ENCODE measurements at regions not wholly inside any gene's neighbourhood (a gene's known extent, or its start where the extent isn't known, plus 50 kb on each side); places are given as distances from the start of the nearest gene placed in this dataset.
"Not testable (repeated sequence)": the region's sequence is repeated elsewhere in the genome, so short reads cannot be mapped to it uniquely, and the experiment has no call there.

DNA sequence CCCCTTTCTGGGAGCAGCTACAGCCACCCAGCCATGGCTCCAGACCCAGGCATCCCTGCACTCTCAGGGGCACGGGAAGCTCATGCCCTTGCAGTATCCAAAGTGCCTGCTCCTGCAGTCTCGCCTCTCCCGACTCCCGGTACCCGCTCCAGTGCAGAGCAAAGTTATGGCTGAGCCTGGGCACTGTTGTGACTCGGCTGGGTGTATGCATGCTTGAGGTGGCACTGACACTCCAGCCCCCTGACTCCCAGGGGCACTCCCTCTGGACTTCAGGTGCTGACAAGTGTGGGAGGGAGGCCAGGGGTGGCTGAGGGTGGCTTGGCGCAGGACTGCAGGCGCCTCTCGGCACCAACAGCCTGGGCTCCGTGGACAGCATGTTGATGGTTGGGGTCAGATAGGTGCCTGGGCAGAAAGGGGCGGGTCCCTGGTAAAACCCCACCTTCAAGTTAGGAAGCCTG lies 580.1 kb upstream of the ADGRL2 start:
- DNase-seq (ENCODE audit: low read depth in 2 of 2): no peak

DNA sequence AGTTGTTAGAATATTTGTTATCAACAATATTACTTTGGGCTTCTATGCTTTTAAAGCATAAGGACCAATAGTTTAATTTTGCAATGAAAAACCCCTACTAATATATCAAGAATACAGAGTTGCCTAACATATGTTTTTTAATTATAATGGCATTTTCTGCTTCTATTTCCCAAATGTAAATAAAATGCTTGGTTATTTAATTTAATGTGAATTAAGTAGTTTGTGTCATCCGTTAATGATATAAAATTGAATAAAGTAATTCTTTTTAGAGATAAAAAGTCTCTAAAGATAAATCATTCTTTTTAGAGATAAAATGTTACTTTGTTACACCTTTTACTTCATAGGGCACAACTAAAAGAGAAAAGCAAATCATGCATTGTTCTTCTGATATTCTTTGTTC lies 583.7 kb upstream of the ADGRL2 start:
- DNase-seq (ENCODE audit: low read depth in 2 of 2): no peak

DNA sequence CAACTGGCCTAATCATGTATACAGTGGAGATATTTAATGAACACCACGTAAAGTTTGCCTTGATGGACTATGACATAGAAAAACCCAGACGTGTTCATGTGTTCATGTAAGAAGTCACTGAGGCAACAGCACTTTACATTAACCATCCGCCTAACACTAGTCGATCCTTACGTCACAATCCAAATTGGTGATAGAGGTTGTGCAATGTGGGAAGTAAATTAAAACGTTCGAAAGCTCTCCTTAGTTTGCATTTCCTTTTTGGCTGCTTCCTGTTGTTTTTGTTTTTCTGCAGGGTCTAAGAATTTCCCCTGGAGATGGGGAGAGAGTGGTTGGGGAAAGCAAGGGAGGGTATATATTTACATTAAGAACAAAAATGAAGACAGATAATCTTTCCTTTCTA lies 587.5 kb upstream of the ADGRL2 start:
- DNase-seq (ENCODE audit: low read depth in 2 of 2): no peak

DNA sequence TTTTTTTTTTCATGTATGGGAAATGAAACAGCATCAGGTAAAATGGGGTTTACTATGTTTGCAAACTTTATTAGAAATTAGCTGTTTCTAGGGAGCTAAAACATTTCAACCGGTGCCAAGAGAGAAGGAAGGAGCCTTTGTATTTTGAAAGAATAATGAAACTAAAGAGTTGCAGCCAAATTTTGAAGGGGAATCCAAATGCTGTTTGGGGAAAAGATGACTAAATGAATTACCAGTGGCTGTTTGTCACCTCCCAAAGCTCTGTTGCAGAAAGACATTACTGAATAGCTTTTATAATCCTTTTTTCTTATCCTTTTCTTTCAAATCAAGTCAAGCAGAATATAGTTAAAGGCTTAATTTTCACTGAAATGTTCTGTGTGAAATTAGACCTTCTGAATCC lies 591.3 kb upstream of the ADGRL2 start:
- DNase-seq (ENCODE audit: low read depth in 2 of 2): no peak

DNA sequence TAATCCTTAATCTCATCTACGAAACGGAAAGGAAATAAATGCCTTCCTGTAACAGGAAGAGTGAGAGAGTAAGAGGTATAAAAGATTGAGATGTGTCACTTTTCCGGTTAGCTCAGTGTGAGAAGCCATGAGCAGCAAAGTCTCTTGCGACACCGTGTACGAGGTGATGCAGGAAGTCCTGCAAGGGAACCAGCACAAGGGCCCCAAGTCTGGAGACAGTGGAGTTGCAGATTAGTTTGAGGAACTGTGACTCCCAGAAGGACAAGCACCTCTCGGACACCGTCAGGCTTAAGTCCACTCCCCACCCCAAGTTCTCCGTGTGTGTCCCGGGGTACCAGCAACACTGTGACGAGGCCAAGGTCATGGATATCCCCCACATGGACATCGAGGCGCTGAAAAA lies 592.3 kb upstream of the ADGRL2 start:
- DNase-seq (ENCODE audit: low read depth in 2 of 2): no peak

DNA sequence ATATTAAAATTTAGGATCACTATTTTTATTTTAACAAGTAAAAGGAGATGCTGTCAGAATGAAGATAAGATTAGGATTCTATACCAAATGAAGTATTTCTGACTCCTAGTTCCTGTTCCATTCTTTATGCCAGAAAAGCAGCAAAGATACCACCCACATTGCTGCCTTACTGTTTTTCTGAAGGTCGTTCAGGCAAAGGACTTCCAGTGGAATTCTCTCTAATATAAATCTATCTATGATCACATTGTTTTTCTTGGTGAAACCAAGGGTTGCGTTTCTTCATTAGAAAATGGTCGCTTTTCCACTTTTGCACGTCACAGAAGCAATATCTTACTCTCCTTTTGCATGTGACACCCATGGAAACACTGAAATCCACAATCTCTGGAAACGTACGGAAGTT lies 594.8 kb upstream of the ADGRL2 start:
- DNase-seq (ENCODE audit: low read depth in 2 of 2): no peak

DNA sequence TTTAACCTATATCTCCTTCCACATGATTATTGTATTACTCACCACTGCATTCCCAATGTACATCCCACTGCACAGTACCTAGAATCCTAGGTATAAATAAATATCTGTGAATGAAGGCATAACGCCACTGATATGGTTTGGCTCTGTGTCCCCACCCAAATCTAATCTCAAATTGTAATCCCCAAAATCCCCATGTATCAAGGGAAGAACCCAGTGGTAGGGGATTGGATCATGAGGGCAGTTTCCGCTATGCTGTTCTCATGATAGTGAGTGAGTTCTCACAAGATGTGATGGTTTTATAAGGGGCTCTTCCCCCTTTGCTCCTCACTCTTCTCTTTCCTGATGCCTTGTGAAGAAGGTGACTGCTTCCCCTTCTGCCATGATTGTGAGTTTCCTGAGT lies 599.0 kb upstream of the ADGRL2 start:
- DNase-seq (ENCODE audit: low read depth in 2 of 2): no peak

DNA sequence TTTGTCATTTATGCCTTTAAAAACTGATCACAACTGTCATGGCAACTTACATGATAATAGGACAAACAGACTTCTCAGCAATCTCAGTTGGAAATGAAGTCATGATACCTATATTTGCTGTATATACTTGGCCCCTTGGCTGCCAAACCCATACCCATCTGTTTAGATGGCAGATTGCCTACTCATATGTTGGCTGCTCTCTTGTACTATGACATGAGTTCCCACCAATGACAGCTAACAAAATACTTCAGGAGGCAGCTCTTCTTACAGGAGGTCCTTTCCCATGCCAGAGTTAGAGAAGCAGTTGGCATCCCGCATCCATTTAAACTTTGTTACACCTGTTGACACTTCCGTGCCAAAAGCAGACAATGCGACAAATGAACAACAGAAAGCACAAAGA lies 603.1 kb upstream of the ADGRL2 start:
- no peak for DNase-seq (ENCODE audit: low read depth in 2 of 2)

DNA sequence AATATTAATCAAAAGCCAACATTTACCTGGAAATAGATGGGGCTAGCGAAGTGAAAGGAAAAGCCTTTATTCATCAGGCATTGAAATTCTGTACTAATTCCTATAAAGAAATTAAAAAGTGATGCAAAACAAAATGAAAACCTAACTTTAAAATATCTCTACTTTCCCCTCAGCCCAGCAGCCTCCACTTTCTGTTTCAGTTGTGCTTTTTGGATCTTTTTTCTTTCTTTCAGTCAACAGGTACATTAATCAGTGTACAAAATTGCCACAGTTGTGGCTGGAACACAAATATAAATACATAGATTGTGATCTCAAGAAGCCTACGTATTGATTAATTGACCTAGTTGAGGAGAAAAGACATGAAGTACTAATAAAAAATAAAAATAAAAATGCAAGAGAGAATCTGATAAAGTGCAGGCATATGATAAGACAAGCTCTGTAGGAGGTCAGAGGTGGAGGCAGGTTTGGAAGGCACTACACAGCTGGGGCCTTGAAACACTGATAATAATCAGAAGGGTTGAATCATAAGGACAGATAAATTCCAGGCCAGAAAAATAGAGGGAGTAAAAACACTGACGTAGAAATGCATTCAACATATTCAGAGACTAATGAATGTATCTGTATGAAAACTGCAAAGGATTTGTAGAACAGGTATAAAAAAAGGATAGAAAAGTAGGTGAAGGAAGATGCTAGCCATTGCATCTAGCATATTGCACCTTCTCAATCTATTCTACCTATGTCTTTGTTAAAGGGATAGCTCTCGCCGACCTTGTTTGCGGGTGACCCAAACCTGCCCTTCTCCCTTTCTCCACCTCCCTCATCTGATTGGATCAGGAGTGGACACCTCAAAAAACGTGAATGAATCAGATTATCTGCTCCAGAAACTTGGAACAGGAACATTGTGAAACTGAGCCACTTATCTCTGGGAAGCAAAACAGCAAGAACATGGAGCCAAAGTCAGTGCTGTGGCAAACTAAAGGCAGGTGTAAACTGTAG lies 607.8 kb upstream of the ADGRL2 start:
- no peak for DNase-seq (ENCODE audit: low read depth in 2 of 2)

DNA sequence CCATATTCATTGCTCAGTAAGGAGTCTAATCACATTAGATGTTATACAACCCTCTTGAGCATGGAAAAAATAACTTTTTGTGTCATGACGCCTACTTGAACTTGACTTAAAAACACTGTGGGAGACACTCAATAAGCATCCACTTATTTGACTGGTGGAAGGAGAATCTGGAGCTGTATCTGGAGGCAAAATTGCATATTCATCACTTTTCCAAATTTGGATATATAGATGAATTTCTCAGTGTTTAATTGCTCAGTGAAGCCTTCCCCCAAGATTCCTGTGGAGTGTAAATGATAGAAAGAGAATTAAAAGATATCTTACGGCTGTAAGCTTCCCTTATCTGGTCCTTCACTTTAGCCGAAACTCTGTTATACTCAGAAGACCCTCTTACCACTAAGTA lies 610.7 kb upstream of the ADGRL2 start:
- DNase-seq (ENCODE audit: low read depth in 2 of 2): no peak

DNA sequence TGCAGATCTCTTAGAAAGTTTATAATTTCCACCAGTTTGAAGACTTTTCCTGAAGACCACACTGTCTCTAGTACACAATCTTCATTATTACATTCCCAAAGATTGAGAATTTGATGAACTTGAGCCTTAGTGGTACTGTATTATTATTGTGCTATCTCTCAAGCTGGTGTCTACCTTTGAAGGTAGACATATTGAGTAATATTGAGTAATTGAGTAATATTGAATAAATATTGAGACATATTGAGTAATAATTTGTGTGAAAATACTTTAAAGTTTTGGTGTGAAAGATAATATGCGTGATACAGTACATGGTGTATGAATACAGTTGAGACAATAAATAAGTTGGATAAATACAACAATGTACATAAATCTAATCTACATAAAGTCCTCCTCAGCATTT lies 613.1 kb upstream of the ADGRL2 start:
- no peak for DNase-seq (ENCODE audit: low read depth in 2 of 2)

DNA sequence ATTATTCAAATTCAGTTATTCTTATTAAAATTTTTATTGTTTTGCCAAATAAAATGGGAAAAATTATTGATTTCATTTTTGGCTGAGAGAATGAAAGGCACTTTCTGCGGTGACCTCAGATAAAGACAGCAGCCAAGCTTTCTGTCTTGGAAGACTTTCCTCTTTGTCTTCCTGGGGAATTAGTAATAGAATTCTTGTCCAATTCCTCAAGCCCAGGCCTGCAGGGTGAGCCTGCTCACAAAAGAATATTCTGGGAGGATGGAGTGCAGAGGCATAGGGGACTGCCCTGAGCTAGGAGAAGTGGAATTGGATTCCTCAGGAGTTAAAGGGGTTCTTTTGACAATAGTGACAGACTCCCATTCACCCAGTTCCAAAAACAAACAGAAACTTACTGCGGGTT lies 614.5 kb upstream of the ADGRL2 start:
- DNase-seq (ENCODE audit: low read depth in 2 of 2): no peak

DNA sequence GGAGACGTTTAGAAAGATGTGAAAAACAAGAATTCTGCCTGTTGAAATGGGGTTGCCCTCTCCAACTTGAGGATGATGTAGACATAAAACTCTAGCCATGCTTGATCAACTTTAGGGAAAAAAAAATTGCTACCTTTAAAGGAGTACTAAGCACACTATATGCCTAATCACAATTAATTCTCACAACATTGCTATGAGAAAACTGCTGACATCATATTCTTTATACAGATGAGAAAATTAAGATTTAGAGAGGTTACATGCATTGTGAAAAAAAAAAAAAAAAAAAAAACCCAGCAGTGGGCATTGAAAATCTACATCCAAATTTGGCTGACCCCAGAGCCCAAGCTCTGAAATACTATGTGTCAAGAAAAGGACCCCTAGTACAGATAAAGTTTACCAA lies 617.2 kb upstream of the ADGRL2 start:
- no peak for DNase-seq (ENCODE audit: low read depth in 2 of 2)

DNA sequence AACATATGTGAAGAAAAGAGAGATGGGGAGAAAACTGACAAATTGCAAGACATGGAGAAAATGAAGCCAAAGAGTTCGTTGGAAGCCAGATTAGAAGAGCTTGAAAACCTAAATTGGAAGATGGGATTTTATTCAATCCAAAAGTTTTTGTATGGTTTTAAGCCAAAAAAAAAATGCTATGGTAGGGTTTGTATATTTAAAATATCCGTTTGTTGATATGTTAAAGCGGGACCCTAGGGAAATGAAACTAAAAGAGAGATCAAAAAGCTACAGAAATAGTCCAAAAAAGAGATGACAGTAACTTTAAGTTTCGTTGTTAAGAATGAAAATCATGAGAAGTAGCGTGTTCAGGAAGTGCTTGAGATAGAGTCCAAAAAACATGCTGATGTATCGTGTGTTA lies 617.7 kb upstream of the ADGRL2 start:
- no peak for DNase-seq (ENCODE audit: low read depth in 2 of 2)

DNA sequence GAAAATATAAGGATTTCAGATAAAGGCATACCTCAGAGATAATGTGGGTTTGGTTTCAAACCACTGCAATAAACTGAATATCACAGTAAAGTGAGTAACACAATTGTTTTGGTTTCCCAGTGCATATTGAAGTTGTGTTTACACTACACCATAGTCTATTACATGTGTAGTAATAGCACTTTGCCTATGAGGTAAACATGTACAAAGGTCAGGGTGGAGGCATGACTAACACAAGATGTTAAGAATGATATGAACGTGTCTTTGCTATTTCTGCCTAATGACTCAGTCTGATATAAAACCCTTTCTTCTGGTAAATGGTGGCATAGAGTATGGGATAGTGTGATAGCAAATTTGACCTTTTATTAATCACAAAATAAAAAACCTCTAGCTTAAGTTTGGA lies 621.5 kb upstream of the ADGRL2 start:
- no peak for DNase-seq (ENCODE audit: low read depth in 2 of 2)

DNA sequence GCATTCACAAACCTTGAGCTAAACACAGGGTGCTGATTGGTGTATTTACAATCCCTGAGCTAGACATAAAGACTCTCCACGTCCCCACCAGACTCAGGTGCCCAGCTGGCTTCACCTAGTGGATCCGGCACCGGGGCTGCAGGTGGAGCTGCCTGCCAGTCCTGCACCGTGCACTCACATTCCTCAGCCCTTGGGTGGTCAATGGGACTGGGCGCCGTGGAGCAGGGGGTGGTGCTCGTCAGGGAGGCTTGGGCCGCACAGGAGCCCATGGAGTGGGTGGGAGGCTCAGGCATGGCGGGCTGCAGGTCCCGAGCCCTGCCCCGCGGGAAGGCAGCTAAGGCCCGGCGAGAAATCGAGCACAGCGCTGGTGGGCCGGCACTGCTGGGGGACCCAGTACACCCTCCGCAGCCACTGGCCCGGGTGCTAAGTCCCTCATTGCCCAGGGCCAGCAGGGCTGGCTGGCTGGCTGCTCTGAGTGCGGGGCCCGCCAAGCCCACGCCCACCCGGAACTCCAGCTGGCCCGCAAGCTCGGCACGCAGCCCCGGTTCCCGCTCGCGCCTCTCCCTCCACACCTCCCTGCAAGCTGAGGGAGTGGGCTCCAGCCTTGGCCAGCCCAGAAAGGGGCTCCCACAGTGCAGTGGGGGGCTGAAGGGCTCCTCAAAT lies 622.2 kb upstream of the ADGRL2 start:
- DNase-seq (ENCODE audit: low read depth in 2 of 2): not testable (repeated sequence)

DNA sequence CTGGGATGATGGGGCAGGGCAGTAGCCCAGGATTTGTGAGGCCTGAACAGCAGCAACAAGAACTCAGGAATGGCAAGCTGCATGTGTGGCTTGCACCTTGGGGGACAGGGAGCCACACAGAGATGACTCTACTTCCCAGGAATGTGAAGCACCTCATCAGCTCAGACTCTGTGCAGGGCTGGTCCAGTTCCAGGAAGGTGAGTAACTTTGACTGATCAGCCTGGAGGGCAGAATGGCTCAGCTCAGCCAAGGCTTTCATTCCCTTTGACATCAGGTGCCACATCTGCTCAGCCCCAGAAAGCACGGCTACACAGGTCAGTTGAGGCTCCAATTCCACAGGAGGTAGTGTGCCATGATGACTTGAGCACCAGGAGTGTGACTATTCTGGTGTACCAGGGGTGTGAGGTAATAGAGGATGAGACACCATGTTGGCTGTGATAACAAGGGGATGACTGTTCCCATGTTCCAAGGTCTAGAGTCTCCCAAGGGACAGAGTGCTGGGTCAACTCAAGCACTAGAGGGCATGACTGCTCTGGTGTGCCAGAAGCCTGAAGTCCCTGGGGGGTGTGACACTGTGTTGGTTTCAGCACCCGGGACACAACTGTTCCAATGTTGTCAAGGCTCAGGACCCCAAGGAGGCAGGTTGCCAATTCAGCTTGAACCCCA lies 625.8 kb upstream of the ADGRL2 start:
- DNase-seq (ENCODE audit: low read depth in 2 of 2): no peak

DNA sequence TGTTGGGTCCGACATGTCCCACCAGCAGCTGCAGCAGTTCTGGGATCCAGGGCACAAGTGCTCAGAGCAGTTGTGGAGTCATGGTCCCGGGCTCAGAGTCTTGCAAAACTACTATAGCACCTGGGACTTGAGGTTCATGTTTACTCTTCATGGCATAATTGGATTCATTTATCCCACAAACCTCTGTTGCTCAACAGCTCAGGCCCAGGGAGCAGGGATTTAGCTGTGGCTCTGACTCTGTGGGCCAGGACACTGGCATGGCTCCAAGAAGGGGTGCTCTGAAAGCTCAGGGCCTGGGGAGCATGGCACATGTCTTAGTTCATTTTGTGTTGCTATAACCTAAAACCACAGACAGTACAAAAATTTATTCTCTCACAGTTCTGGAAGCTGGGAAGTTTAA lies 626.7 kb upstream of the ADGRL2 start:
- DNase-seq (ENCODE audit: low read depth in 2 of 2): no peak

DNA sequence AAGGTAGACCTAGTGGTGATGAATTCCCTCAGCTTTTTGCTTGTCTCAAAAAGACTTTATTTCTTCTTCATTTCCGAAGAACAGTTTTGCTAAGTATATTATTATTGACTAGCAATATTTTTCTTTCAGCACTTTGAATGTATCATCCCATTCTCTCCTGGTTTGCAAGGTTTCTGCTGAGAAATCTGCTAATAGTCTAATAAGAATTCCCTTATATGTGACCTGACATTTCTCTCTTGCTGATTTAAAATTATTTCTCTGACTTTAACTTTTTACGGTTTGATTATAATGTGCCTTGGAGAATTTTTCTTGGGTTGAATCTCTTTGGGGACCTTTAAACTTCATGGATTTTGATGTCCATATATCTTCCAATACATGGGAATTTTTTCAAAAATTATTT lies 628.3 kb upstream of the ADGRL2 start:
- DNase-seq (ENCODE audit: low read depth in 2 of 2): no peak

DNA sequence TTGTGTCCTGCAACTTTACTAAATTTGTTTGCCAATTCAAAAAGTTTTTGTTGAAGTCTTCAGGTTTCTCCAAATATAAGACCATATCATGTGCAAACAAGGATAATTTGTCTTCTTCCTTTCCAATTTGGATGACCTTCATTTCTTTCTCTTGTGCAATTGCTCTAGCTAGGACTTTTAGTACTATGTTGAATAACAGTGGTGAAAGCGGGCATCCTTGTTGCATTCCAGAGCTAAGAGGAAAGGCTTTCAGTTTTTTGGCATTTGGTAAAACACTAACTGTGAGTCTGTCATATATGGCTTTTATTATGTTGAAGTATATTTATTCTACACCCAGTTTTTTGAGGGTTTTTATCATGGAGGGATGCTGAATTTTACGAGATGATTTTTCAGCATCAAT lies 630.0 kb upstream of the ADGRL2 start:
- DNase-seq (ENCODE audit: low read depth in 2 of 2): no peak

DNA sequence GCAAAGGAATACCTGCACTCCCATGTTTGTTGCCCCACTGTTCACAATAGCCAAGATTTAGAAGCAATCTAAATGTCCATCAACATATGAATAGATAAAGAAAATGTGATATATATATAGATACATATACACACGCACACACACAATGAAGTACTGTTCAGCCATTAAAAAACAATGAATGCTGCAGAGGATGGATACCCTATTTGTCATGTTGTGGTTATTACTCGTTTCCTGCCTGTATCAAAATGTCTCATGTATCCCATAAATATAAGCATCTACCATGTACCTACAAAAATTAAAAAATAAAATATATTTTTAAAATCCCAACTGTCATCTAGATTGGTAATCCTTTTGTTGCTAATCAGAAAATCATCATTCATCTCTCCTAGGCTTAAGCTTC lies 634.8 kb upstream of the ADGRL2 start:
- DNase-seq (ENCODE audit: low read depth in 2 of 2): no peak

DNA sequence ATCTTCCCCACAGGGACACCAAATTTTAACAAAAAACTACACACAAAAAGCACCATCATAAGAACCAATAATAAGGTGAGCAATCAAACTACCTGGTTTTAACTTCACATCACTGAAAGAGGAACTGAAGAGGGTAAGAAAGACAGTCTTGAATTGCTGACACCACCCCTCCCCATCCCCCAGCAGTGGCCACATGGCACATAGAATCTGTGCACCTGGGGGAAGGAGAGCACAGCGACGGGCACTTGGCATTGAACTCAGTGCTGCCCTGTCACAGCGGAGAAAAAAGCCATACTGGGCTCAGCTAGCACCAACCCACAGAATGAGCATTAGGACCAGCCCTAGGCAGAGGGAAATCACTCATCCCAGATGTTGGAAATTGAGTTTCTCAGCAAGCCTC lies 640.0 kb upstream of the ADGRL2 start:
- DNase-seq (ENCODE audit: low read depth in 2 of 2): no peak

DNA sequence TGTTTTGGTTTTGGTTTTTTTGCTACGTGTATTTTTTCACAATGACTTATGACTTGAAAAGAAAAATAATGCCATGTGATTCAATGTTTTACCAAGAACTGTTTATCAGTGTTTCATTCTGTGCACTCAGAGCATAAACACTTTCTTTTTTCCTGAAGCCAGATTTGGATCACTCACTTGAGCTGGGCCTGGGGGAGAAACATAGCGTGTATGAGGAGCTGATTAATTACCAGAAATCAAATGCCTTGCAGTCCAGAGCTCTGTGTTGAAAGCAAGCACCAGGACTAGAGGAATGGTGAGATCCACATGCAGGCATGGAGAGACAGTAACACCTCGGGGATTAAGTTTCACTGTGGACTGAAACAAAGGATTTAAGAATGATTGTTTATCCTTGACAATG lies 642.1 kb upstream of the ADGRL2 start:
- no peak for DNase-seq (ENCODE audit: low read depth in 2 of 2)

All from stimulated activated CD4-positive, alpha-beta T cell treated with anti-CD3 and anti-CD28 coated beads, Interleukin-12 subunit alpha, Interleukin-12 subunit beta, amount 100 ng/mL, for 24 hours (primary cell).